Mucosa of descending colon (tissue), 3 donors: ENCODE measurements at regions not wholly inside any gene's neighbourhood (a gene's known extent, or its start where the extent isn't known, plus 50 kb on each side); places are given as distances from the start of the nearest gene placed in this dataset.

Experiments
- ATAC-seq: fragments of 200-7000 bp; cut with Tn5 transposase; one replicate; pipeline ENCODE4 v1.9.1; 2020; ENCODE audit warnings: mild to moderate bottlenecking, moderate library complexity
- DNase-seq, 3 donors: peaks; one replicate each; pipeline ENCODE4 v3.0.0-alpha.2; 2020
- H3K36me3 ChIP-seq: fragments of 200-600 bp; one replicate; pipeline ENCODE4 v1.8.0; 2021; ENCODE audit warnings: low read depth, mild to moderate bottlenecking
- H3K4me1 ChIP-seq: fragments of 200-600 bp; one replicate; pipeline ENCODE4 v1.8.0; 2021; ENCODE audit warnings: low read depth, mild to moderate bottlenecking
- H3K4me3 ChIP-seq: fragments of 200-600 bp; one replicate; pipeline ENCODE4 v1.8.0; 2021; ENCODE audit warnings: mild to moderate bottlenecking
- H3K9me3 ChIP-seq: fragments of 200-600 bp; one replicate; pipeline ENCODE4 v1.8.0; 2021; ENCODE audit warnings: mild to moderate bottlenecking
- intact Hi-C, 2 donors: fragments of 100-400 bp; cut with DNase I in 1 of 2; cut with micrococcal nuclease in 1 of 2; formaldehyde crosslinking; loops; one replicate each; pipeline versions ENCODE4 v1.11.0 to v1.11.1; 2022; cut with DNase I, micrococcal nuclease
- TF ChIP-seq, protein P1 (sequence below): fragments of 200-600 bp; IDR thresholded peaks from one replicate; pipeline ENCODE4 v1.8.0; 2022; ENCODE audit warnings: antibody characterized with exemption, mild to moderate bottlenecking
- donor health status: DM: no; HTN: no; CAD: no; lungs with moderate emphysema.
- donor health status: DM: no; HTN: no; CAD: no.
- donor health status: DM: no; HTN: yes; CAD: no.

DNA sequence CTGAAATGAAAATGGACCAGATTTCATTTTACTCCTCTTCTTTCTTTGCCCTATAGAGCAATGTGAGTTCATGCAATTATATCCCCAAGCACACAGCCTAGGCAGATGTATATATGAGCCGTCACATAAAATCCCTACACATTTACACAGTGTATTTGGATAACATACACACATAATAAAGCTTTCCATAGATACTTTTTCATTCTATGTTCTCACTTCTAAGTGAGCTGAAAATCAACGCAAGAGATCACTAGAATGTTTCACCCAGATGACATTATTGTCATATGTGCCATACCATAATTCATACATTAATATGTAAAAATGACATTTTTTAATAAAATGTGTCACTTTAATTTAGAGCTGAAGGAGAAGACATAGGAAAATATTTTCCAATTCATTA, 129.4 kb downstream of the INHBA start:
- Histone ChIP-seq H3K4me1 (no peaks in the 10 kb centered on the region), H3K9me3 (no peaks in the 10 kb centered on the region), H3K36me3 (no peaks in the 10 kb centered on the region), H3K4me3 (no peak overlapping the region)
- ATAC-seq (no peak), DNase-seq (no peak)
- intact Hi-C loops, result no loop called here
- TF ChIP-seq, protein P1, sequence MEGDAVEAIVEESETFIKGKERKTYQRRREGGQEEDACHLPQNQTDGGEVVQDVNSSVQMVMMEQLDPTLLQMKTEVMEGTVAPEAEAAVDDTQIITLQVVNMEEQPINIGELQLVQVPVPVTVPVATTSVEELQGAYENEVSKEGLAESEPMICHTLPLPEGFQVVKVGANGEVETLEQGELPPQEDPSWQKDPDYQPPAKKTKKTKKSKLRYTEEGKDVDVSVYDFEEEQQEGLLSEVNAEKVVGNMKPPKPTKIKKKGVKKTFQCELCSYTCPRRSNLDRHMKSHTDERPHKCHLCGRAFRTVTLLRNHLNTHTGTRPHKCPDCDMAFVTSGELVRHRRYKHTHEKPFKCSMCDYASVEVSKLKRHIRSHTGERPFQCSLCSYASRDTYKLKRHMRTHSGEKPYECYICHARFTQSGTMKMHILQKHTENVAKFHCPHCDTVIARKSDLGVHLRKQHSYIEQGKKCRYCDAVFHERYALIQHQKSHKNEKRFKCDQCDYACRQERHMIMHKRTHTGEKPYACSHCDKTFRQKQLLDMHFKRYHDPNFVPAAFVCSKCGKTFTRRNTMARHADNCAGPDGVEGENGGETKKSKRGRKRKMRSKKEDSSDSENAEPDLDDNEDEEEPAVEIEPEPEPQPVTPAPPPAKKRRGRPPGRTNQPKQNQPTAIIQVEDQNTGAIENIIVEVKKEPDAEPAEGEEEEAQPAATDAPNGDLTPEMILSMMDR, result no peak

DNA sequence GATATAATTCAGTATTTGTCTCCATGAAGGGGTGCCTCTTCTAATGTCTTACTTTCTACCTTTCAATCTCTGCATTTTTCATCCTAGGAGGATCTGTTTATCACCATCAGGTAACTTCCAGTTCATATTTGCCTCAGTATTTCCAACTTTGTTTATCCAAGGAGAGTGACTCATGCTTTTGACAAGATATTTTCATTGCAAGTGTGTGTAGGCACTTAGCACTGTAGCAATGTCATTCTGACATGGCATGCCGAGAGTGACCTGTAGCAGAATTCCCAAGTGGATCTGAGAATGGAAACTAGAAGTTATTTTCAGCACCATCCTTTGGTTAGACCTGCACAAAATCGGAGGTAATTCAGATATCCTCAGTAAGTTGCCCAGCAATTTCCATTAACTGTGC, 129.9 kb downstream of the INHBA start:
- no peaks in the 10 kb centered on the region for H3K36me3 ChIP-seq
- H3K9me3 ChIP-seq, result no peaks in the 10 kb centered on the region
- no peaks in the 10 kb centered on the region for H3K4me1 ChIP-seq
- DNase-seq (no peak), ATAC-seq (no peak)
- TF ChIP-seq, protein P1, result no peak
- intact Hi-C loops, result no loop called here
- H3K4me3 ChIP-seq, result no peak overlapping the region

DNA sequence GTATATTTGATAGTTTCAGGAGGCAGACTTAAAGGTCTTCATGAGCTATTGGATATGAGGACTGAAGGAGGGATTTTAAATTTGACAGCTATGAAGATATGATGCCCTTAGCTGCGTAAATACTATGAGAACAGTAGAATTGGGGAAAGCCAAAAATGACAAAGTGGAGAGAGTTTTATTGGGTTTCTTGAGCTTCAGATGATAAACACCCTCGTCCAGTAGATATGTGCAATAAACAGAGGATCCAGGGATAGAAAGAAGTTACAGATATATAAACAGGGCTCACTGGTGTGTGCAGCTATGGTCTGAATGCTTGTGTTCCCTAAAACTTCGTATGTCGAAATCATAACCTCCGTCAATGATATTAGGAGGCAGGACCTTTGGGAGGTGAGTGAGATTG, 131.3 kb downstream of the INHBA start:
- Histone ChIP-seq H3K36me3 (no peaks in the 10 kb centered on the region), H3K4me3 (no peak overlapping the region), H3K9me3 (no peaks in the 10 kb centered on the region), H3K4me1 (no peaks in the 10 kb centered on the region)
- DNase-seq (no peak), ATAC-seq (no peak)
- intact Hi-C loops, result no loop called here
- TF ChIP-seq, protein P1, result no peak

DNA sequence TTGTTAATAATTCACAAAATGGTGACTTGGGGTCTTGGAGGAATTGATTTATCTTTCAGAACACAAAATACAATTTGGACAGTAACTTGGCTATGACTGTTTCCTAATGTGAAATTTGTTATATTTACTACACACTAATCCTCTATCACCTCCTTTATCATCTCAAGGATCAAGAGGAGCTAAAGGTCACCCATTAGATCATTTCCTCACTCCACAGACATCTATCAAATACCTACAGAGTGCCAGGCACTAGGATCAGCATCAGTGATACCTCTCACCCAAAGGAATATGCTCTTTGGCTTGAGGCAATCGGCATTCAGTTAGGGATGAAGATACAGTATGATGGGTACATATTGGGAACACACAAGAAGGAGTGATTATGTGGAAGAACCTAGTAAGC, 132.1 kb downstream of the INHBA start:
- Histone ChIP-seq H3K4me3 (no peak overlapping the region), H3K9me3 (no peaks in the 10 kb centered on the region), H3K4me1 (no peaks in the 10 kb centered on the region), H3K36me3 (no peaks in the 10 kb centered on the region)
- intact Hi-C loops, result no loop called here
- TF ChIP-seq, protein P1, result no peak
- ATAC-seq (no peak), DNase-seq (no peak)

DNA sequence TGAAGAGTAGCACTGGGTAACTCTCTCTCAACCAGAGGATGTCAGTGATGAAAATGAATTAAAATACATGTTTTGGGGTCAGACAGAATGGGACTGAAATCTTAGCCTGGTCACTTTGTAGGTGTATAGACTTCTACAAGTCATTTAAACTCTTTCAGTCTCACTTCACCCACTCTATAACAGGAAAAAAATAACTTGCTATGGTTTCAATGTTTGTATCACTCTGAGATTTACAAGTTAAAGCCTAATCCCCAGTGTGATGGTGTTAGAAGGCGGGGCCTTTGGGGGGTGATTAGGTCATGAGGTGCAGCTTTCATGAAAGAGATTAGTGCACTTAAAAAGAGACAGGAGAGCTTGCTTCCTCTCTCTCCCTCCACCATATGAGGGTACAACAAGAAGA, 134.8 kb downstream of the INHBA start:
- no peaks in the 10 kb centered on the region for H3K36me3 ChIP-seq
- H3K4me3 ChIP-seq, result no peak overlapping the region
- ATAC-seq (no peak), DNase-seq (no peak)
- H3K4me1 ChIP-seq, result no peaks in the 10 kb centered on the region
- TF ChIP-seq, protein P1, result no peak
- intact Hi-C loops, result no loop called here
- H3K9me3 ChIP-seq, result no peaks in the 10 kb centered on the region

DNA sequence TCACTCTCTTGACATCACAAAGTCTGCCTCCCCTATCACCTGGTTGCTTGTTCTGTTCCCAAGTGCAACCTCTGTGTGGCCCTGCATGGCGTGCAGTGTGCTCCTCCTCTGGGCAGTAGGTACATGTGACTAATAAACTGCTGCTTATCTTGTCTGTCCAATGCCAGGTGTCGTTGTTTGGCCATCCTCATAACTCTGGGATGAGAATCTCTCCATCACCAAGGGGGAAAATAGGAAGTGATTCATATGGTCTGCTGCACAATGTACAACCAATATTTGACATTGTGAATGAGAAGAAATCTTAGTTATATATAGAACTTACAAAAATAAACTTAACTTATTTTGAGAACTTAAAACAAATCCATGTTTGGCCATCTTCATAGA, 135.2 kb downstream of the INHBA start:
- Histone ChIP-seq H3K9me3 (no peaks in the 10 kb centered on the region), H3K4me1 (no peaks in the 10 kb centered on the region), H3K36me3 (no peaks in the 10 kb centered on the region), H3K4me3 (no peak overlapping the region)
- DNase-seq (no peak), ATAC-seq (no peak)
- intact Hi-C loops, result no loop called here
- TF ChIP-seq, protein P1, result no peak
